Germinal center (tissue), 1 donor: ENCODE measurements at regions not wholly inside any gene's neighbourhood (a gene's known extent, or its start where the extent isn't known, plus 50 kb on each side); places are given as distances from the start of the nearest gene placed in this dataset.

Experiments
- DNase-seq: peaks from one replicate; pipeline ENCODE4 v3.0.0; 2012; ENCODE audit warnings: mixed read lengths, low spot score

- no peak for DNase-seq
These were observed 101.1 kb downstream of the RFLNA start for GRCh38 chr12:124395986-124396385.

DNA sequence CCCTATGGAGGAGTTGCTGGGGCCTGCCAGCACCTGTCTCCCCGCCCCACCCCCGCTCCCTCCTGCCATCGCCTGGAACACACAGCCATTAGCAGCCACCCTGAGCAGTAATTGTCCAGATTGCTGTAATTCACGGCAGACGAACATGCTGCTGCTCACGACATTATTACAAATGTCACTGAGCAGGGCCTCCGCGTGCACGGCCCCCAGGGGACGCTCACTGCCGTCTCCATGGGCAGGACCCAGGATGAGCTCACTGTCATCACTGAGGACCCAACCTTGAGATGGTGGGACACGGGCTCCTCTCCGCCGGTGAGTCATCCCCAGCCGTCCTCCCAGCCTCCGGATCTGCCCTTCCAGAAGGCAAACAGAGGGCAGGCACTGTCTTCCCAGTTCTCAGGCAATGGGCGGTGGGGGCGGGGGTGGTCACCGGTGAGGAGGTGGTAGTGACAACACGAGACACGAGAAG, 100.4 kb downstream of the RFLNA start:
- DNase-seq, result no peak

GRCh38 chr12:124394462-124395128, 99.7 kb downstream of the RFLNA start:
- DNase-seq, result no peak

- DNase-seq, result no peak
These were observed 98.9 kb downstream of the RFLNA start for GRCh38 chr12:124393831-124394230.

DNA sequence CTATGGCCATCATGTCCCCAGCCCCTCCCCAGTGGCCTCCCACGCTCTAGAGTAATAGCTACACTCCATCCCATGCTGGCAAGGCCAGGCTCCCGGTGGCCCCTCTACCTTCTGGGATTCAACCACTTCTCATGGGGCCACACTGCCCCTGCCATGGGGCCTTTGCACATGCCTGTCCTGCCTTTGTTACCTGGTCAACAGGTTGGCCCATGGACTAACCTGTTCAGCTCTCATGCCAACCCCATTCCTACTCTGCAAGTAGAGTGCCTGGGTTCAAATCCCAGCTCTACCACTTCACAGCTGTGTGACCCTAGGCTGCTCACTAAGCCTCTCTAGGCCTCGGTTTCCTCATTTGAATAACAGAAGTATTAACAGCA, 98.5 kb downstream of the RFLNA start:
- DNase-seq, result no peak

DNA sequence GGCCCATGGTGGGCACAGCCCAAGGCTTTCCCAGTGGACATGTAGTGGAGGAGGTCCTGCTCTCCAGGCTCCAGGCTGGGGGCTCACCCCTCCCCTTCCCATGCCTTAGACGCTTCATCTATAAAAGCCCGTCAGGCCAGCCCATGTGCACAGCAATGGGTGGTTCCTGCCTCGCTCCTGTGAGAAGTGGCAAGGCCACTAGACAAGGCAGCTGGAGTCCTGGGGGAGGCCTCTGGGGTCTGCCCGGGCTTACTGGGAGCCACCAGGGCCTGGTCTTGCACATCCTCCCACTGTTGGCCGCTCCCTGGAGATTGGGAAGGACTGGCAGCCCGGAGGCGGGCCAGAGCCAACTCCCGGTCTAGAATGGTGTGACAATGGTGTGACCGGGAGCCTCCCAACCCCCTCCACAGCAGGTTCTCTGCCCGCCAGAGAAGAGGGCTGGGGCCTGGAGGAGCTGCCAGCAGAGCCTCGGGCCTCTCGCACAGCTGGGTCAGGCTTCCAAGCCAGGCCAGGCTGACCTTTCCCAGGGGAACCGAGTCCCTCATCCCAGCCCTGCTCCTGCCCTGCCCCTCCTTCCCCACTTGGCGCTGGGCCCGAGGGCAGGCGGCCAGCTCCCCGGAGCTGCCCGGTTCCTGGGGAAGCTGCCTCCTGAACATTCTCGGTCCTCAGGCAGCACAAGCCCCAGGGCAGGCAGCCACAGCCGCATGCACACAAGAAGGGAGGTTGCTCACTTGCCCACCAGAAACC, 97.9 kb downstream of the RFLNA start:
- DNase-seq, result no peak

- peak; percentile 44 for DNase-seq
These were observed 97.4 kb downstream of the RFLNA start for GRCh38 chr12:124392271-124392666.

DNA sequence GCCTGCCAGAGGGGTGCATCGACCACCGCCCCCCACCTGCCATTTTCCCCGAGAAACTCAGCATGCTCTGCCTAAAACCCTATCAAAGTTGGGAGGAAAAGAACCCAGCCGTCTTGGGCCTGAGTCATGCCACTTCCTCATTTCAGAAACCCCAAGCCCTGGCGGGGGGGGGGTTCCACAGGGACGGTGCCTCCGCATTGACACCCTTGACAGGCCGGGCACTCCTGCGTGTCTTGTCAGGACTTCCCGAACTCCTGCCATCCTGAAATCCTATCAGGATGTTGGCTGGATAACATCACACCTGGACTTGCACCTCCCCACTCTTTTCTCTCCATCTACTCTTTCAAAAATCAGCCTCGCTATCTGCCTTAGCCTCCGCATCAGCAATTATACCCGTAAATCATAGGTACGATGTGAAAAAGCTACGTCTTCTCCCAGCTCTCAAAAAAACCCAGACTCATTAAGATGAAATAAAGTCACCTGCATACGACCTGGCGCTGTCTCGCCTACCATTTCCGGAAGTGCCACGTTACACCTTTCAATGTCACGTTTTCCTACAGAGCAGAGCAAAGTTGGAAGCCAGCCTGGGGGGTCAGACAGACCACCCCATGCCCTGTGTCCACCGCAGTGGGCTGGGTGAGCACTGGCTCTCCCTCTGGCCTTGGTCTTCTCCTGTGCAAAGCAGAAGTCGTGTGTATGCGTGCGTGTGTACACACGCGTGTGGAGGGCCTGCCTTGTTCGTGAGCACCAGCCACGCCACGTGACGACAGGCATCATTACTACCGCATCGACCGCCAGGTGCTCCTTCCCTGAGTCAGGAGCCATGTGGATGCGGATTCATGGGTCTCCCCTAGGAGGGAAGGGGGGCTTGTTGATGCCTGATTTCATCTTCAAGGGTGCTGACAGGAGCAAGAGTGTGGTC, 96.7 kb downstream of the RFLNA start:
- peak; percentile 82 for DNase-seq

DNA sequence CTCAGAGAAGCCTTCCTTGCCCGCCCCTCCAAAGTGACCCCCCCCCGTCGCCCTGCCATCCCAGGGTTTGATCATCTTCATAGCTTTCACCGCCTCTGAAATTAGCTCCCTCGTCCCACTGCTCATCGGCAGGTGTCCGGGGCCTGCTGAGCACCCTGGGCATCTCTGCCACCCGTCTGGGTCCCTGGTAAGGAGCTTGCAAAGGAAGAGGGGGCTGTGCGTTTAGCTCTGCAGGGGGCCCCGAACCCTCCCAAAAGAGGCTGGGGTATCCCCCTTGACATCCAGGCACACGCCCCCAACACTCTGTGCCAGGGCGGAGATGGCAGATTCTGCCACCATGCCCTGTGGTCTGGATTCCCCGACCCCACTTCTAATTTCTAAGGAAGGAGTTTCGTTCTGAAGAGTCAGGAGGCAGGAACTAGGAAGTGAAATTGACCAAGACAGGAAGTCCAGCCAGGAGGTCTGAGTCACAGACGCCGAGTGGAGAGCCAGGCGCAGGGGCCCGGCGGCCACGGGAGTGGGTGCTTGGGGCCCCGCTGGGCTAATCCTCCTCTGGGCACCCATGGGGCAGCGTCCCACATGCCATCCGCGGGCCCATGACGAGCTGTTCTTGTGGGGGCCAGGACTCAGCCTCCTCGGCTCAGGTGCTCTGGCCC, 95.7 kb downstream of the RFLNA start:
- DNase-seq, result peak; percentile 56

GRCh38 chr12:124389725-124390441, 95.0 kb downstream of the RFLNA start:
- DNase-seq, result no peak

DNA sequence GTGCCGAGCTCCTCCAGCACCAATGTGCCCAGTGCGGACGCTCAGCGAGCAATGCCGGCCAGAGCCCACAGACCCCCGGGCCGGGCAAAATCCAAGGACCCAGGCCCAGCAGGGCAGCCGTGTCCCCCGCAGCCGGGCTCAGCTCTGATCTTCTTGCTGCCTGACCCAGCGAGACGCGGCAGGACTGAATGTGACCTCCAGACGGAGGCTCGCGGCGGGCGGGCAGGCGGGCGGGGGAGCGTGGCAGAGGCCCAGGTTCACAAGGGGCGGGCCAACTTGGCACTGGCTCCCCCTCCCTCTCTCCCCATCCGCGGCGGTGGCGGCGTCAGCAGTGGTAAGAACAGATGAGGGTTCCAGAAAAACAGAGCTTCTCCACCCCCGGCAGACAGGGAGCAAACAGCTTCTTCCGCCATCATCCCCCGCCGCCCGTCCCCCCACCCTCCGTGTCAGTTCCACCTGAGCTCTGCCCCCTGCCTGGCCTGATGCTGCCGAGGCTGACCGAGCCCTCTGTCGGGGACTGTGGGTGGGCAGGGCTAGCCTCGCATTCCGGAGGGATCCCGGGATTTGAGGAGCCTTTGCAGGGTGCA, 94.3 kb downstream of the RFLNA start:
- DNase-seq, result peak; percentile 40

GRCh38 chr12:124388679-124389137, 93.8 kb downstream of the RFLNA start:
- no peak for DNase-seq

GRCh38 chr12:124388038-124388671, 93.3 kb downstream of the RFLNA start:
- DNase-seq, result no peak

DNA sequence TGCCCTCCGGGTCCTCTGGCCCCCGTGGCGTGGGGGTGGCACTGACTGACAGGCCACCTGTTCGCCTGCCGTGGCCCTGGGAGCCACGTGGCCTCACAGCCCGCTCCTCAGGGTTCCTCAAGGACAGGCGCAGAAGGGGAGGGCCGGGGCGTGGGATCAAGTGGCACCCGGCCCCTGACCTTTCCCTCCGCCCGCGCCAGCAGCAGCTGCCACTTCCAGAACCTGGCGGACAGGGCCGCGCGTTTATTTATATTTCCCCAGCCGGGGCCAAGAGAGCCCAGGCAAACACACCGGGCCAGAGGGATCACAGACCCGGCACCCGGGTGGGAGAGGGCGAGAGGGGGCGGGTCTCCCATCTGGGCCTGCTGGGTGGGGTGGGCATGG, 92.6 kb downstream of the RFLNA start:
- DNase-seq, result no peak

- DNase-seq, result no peak
These were observed 92.0 kb downstream of the RFLNA start for GRCh38 chr12:124386661-124387527.

DNA sequence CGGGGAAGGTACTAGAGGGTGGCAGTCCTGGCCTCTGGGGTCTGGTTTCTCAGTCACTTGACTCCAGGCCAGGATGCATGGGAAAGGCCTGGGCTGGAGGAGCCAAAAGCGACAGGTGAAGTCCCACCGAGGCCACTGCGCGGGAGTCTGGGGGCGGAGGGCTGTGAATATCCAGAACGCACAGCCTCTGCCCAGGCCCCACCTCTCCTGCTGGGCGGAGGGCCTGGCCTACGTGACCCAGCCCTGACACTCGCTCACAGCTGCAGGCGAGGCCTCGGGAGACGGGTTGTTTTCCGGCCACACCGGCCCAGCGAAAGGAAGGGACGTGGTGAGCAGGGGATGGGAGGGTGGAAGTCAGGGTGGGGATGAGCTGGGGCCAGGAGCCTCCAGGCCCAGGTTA, 91.2 kb downstream of the RFLNA start:
- no peak for DNase-seq

DNA sequence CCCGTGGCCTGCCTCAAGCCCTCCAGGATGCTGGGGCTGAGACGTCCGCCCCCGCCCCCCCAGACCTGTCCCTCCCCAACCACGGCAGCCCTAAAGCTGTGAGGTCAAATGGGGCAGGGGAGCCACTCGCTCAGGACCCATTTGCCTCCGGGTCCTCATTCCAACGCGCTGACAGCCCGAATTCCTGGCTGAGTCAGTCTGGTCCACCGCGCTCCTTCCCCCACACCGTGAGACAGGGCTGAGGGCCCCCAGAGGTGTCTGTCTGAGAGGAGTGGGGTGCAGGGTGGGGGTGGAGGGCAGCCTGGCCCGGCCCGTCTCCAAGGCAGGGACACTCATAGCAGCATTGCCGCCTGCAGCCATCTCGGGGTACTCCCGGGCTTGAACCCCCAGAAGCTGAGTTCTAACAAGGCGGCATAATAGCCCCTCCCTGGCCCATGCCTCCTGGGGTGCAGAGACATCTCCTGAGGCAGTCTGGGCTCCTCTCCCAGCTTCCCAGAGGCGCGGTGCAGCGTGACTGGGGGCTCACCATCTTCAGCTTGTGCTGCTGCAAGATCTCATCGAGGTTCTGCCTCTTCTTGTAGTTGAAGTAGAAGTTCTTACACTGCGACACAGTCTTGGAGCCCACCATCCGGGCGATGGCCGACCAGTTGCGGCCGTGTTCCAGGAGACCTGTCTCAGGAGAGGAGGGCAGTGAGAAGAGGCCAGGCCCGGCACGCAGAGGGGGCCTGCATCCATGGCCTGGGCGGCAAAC, 90.5 kb downstream of the RFLNA start:
- DNase-seq, result no peak

- DNase-seq, result no peak
These were observed 89.5 kb downstream of the RFLNA start for GRCh38 chr12:124384299-124384894.
